ENCODE measurements at regions not wholly inside any gene's neighbourhood (a gene's known extent, or its start where the extent isn't known, plus 50 kb on each side); places are given as distances from the start of the nearest gene placed in this dataset.
A peak's percentile ranks its signal among the peaks of the same experiment; 100 is the strongest.
"Not testable (repeated sequence)": the region's sequence is repeated elsewhere in the genome, so short reads cannot be mapped to it uniquely, and the experiment has no call there.

GRCh38 chr7:39758234-39758970, 135.0 kb downstream of the RALA start:
- H3K4me1 Mint-ChIP-seq (ENCODE audit: low read depth), result peaks cover 17% of the 10 kb centered on the region
- no peak overlapping the region for H3K27ac Mint-ChIP-seq
- H3K27me3 Mint-ChIP-seq, result peaks cover 3% of the 10 kb centered on the region

GRCh38 chr7:39761449-39761848, 138.1 kb downstream of the RALA start:
- peaks cover 14% of the 10 kb centered on the region for H3K36me3 Mint-ChIP-seq (ENCODE audit: insufficient read depth)
- TF ChIP-seq CTCF (IDR thresholded peaks at IDR 0.05; ENCODE audit: unreplicated experiment), result no peak
- H3K4me3 Mint-ChIP-seq (ENCODE audit: low read depth), result no peak overlapping the region
- peaks cover 19% of the 10 kb centered on the region for H3K9me3 Mint-ChIP-seq (ENCODE audit: low read depth)
- peaks cover 9% of the 10 kb centered on the region for H3K4me1 Mint-ChIP-seq (ENCODE audit: low read depth)
- no peak for DNase-seq (ENCODE audit: low spot score, unreplicated experiment)
- peaks cover 3% of the 10 kb centered on the region for H3K27me3 Mint-ChIP-seq
- H3K27ac Mint-ChIP-seq, result no peak overlapping the region

More at GRCh38 chr7:39758234-39758970, 135.0 kb downstream of the RALA start:
- Mint-ChIP-seq H3K36me3 (ENCODE audit: insufficient read depth) (peaks cover 14% of the 10 kb centered on the region), H3K4me3 (ENCODE audit: low read depth) (no peak overlapping the region), H3K9me3 (ENCODE audit: low read depth) (peaks cover 19% of the 10 kb centered on the region)
- DNase-seq (ENCODE audit: low spot score, unreplicated experiment), result no peak
- no peak for TF ChIP-seq CTCF (IDR thresholded peaks at IDR 0.05; ENCODE audit: unreplicated experiment)

- H3K27ac Mint-ChIP-seq, result not testable (repeated sequence)
Observed at GRCh38 chr7:39762466-39762865, 139.1 kb downstream of the RALA start.

GRCh38 chr7:39762881-39763280, 139.5 kb downstream of the RALA start:
- H3K27ac Mint-ChIP-seq; H3K36me3 Mint-ChIP-seq (ENCODE audit: insufficient read depth); DNase-seq (ENCODE audit: low spot score, unreplicated experiment); H3K4me1 Mint-ChIP-seq (ENCODE audit: low read depth); H3K4me3 Mint-ChIP-seq (ENCODE audit: low read depth); H3K27me3 Mint-ChIP-seq; H3K9me3 Mint-ChIP-seq (ENCODE audit: low read depth): not testable (repeated sequence)

More at GRCh38 chr7:39762466-39762865, 139.1 kb downstream of the RALA start:
- H3K9me3 Mint-ChIP-seq (ENCODE audit: low read depth), result peaks cover 10% of the 10 kb centered on the region
- H3K4me1 Mint-ChIP-seq (ENCODE audit: low read depth); H3K27me3 Mint-ChIP-seq; DNase-seq (ENCODE audit: low spot score, unreplicated experiment); H3K4me3 Mint-ChIP-seq (ENCODE audit: low read depth); H3K36me3 Mint-ChIP-seq (ENCODE audit: insufficient read depth): not testable (repeated sequence)

GRCh38 chr7:39765833-39766232, 142.5 kb downstream of the RALA start:
- not testable (repeated sequence) for H3K4me1 Mint-ChIP-seq (ENCODE audit: low read depth)

GRCh38 chr7:39768439-39768838, 145.1 kb downstream of the RALA start:
- H3K4me3 Mint-ChIP-seq (ENCODE audit: low read depth); H3K4me1 Mint-ChIP-seq (ENCODE audit: low read depth): not testable (repeated sequence)

More at GRCh38 chr7:39765833-39766232, 142.5 kb downstream of the RALA start:
- H3K36me3 Mint-ChIP-seq (ENCODE audit: insufficient read depth); H3K27ac Mint-ChIP-seq; H3K4me3 Mint-ChIP-seq (ENCODE audit: low read depth); H3K9me3 Mint-ChIP-seq (ENCODE audit: low read depth); H3K27me3 Mint-ChIP-seq; DNase-seq (ENCODE audit: low spot score, unreplicated experiment): not testable (repeated sequence)

GRCh38 chr7:39774341-39774851, 151.0 kb downstream of the RALA start:
- H3K4me1 Mint-ChIP-seq (ENCODE audit: low read depth); H3K27me3 Mint-ChIP-seq; DNase-seq (ENCODE audit: low spot score, unreplicated experiment); H3K27ac Mint-ChIP-seq; H3K36me3 Mint-ChIP-seq (ENCODE audit: insufficient read depth); H3K4me3 Mint-ChIP-seq (ENCODE audit: low read depth); H3K9me3 Mint-ChIP-seq (ENCODE audit: low read depth): not testable (repeated sequence)

More at GRCh38 chr7:39768439-39768838, 145.1 kb downstream of the RALA start:
- H3K9me3 Mint-ChIP-seq (ENCODE audit: low read depth); H3K36me3 Mint-ChIP-seq (ENCODE audit: insufficient read depth); DNase-seq (ENCODE audit: low spot score, unreplicated experiment); H3K27me3 Mint-ChIP-seq: not testable (repeated sequence)
- H3K27ac Mint-ChIP-seq, result peak overlapping the region; percentile 82

GRCh38 chr7:39781557-39781956, 158.2 kb downstream of the RALA start:
- not testable (repeated sequence) for H3K4me3 Mint-ChIP-seq (ENCODE audit: low read depth); H3K4me1 Mint-ChIP-seq (ENCODE audit: low read depth); H3K36me3 Mint-ChIP-seq (ENCODE audit: insufficient read depth); H3K9me3 Mint-ChIP-seq (ENCODE audit: low read depth); H3K27ac Mint-ChIP-seq; DNase-seq (ENCODE audit: low spot score, unreplicated experiment); H3K27me3 Mint-ChIP-seq

GRCh38 chr7:39786440-39786839, 163.1 kb downstream of the RALA start:
- H3K9me3 Mint-ChIP-seq (ENCODE audit: low read depth); DNase-seq (ENCODE audit: low spot score, unreplicated experiment); H3K36me3 Mint-ChIP-seq (ENCODE audit: insufficient read depth); H3K4me3 Mint-ChIP-seq (ENCODE audit: low read depth); H3K27ac Mint-ChIP-seq; H3K4me1 Mint-ChIP-seq (ENCODE audit: low read depth); H3K27me3 Mint-ChIP-seq: not testable (repeated sequence)

GRCh38 chr7:39791035-39791434, 159.0 kb upstream of the CDK13 start:
- not testable (repeated sequence) for H3K9me3 Mint-ChIP-seq (ENCODE audit: low read depth); H3K27me3 Mint-ChIP-seq

GRCh38 chr7:39791911-39792310, 158.1 kb upstream of the CDK13 start:
- H3K4me3 Mint-ChIP-seq (ENCODE audit: low read depth); H3K4me1 Mint-ChIP-seq (ENCODE audit: low read depth); H3K27me3 Mint-ChIP-seq; H3K9me3 Mint-ChIP-seq (ENCODE audit: low read depth); H3K36me3 Mint-ChIP-seq (ENCODE audit: insufficient read depth); DNase-seq (ENCODE audit: low spot score, unreplicated experiment); H3K27ac Mint-ChIP-seq: not testable (repeated sequence)

More at GRCh38 chr7:39791035-39791434, 159.0 kb upstream of the CDK13 start:
- not testable (repeated sequence) for H3K36me3 Mint-ChIP-seq (ENCODE audit: insufficient read depth); H3K27ac Mint-ChIP-seq; DNase-seq (ENCODE audit: low spot score, unreplicated experiment); H3K4me1 Mint-ChIP-seq (ENCODE audit: low read depth); H3K4me3 Mint-ChIP-seq (ENCODE audit: low read depth)
